ENCODE measurements at regions not wholly inside any gene's neighbourhood (a gene's known extent, or its start where the extent isn't known, plus 50 kb on each side); places are given as distances from the start of the nearest gene placed in this dataset.

GRCh38 chr1:22309572-22309971 is 142.1 kb upstream of the ZBTB40 start:
- H3K36me3 ChIP-seq (ENCODE audit: control insufficient read depth, insufficient read depth, low read length) = no peaks in the 10 kb centered on the region
- no peak for DNase-seq (ENCODE audit: low read depth)
- ChIA-PET POLR2A (no interaction called here), CTCF (no interaction called here)
- H3K4me3 ChIP-seq (ENCODE audit: low read depth, low read length) = no peak overlapping the region
- no peak for TF ChIP-seq CTCF (IDR thresholded peaks at IDR 0.05; ENCODE audit: insufficient read depth, low read depth, low read length)
- peaks cover 7% of the 10 kb centered on the region for H3K27me3 ChIP-seq (ENCODE audit: control insufficient read depth, insufficient read depth, low read length)

DNA sequence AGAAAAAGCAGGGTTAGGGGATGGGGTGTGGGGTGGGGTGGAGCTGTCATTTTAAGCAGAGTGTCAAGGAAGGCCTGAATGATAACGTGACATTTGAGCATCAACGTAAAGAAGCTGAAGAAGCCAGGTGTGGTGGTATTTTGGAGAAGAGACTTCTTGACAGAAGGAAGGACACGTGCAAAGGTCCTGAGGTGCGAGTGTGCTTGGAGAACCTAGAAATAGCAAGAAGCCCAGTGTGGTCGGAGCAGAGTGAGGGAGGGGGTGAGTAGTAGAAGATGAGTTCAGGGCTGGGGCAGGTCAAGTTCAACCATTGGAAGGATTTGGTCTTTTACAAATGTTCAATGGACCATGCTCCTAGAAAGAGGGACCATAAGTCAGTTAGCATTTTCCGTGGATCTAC is 140.2 kb upstream of the ZBTB40 start:
- Histone ChIP-seq H3K27me3 (ENCODE audit: control insufficient read depth, insufficient read depth, low read length) (peaks cover 8% of the 10 kb centered on the region), H3K4me3 (ENCODE audit: low read depth, low read length) (no peak overlapping the region), H3K36me3 (ENCODE audit: control insufficient read depth, insufficient read depth, low read length) (no peaks in the 10 kb centered on the region)
- DNase-seq (ENCODE audit: low read depth) = no peak
- CTCF ChIA-PET = no interaction called here
- TF ChIP-seq CTCF (IDR thresholded peaks at IDR 0.05; ENCODE audit: insufficient read depth, low read depth, low read length) = no peak
- POLR2A ChIA-PET = no interaction called here

DNA sequence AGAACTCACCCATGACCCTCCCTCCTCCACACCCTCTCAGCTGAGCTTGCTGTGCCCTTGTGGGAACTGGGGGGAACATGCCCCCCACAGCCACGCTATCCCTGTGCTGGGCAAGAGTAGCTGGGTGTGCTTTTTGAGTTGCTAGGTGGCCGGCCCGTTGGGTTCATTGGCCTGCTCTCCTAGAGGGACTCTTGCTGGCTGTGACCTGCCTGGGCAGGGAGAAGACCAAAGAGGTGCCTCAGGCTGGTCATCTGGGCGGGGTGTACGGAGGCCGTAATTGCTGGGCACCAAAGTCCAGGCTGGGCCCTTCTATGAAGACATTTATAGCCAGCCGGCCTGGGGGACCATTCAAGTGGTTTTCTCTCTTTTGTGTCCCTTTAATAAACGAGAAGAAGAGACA is 138.3 kb upstream of the ZBTB40 start:
- no peak for DNase-seq (ENCODE audit: low read depth)
- no peak overlapping the region for H3K4me3 ChIP-seq (ENCODE audit: low read depth, low read length)
- TF ChIP-seq CTCF (IDR thresholded peaks at IDR 0.05; ENCODE audit: insufficient read depth, low read depth, low read length) = no peak
- peaks cover 7% of the 10 kb centered on the region for H3K27me3 ChIP-seq (ENCODE audit: control insufficient read depth, insufficient read depth, low read length)
- ChIA-PET CTCF (no interaction called here), POLR2A (no interaction called here)
- no peaks in the 10 kb centered on the region for H3K36me3 ChIP-seq (ENCODE audit: control insufficient read depth, insufficient read depth, low read length)

DNA sequence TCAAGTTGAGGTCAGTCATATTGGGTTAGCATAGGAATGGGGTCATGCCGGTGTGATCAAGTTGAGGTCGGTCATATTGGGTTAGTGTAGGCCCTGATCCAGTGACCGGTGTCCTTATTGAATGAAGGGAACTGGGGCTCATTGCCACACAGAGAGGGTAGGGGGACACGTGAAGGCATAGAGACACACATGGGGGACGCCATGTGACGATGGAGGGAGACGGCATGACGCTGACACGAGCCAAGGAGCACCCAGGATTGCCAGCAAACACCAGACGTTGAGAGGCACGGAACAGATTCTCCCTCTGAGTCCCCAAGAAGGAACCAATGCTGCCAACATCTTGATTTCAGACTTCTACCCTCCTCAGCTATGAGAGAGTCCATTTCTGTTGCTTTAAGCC is 136.9 kb upstream of the ZBTB40 start:
- Histone ChIP-seq H3K36me3 (ENCODE audit: control insufficient read depth, insufficient read depth, low read length) (no peaks in the 10 kb centered on the region), H3K4me3 (ENCODE audit: low read depth, low read length) (no peak overlapping the region), H3K27me3 (ENCODE audit: control insufficient read depth, insufficient read depth, low read length) (peaks cover 6% of the 10 kb centered on the region)
- DNase-seq (ENCODE audit: low read depth) = no peak
- POLR2A ChIA-PET = no interaction called here
- no peak for TF ChIP-seq CTCF (IDR thresholded peaks at IDR 0.05; ENCODE audit: insufficient read depth, low read depth, low read length)
- CTCF ChIA-PET = no interaction called here

GRCh38 chr1:22315315-22316078 is 136.2 kb upstream of the ZBTB40 start:
- ChIA-PET CTCF (no interaction called here), POLR2A (no interaction called here)
- Histone ChIP-seq H3K36me3 (ENCODE audit: control insufficient read depth, insufficient read depth, low read length) (no peaks in the 10 kb centered on the region), H3K4me3 (ENCODE audit: low read depth, low read length) (no peak overlapping the region), H3K27me3 (ENCODE audit: control insufficient read depth, insufficient read depth, low read length) (peaks cover 8% of the 10 kb centered on the region)
- no peak for DNase-seq (ENCODE audit: low read depth)
- TF ChIP-seq CTCF (IDR thresholded peaks at IDR 0.05; ENCODE audit: insufficient read depth, low read depth, low read length) = no peak

All from BJ (cell line).